ENCODE measurements at regions not wholly inside any gene's neighbourhood (a gene's known extent, or its start where the extent isn't known, plus 50 kb on each side); places are given as distances from the start of the nearest gene placed in this dataset.

GRCh38 chr13:80235166-80235966 lies 105.6 kb downstream of the SPRY2 start:
- DNase-seq, result no peak

- DNase-seq, result no peak
Observed at GRCh38 chr13:80227645-80228044, 113.3 kb downstream of the SPRY2 start.

DNA sequence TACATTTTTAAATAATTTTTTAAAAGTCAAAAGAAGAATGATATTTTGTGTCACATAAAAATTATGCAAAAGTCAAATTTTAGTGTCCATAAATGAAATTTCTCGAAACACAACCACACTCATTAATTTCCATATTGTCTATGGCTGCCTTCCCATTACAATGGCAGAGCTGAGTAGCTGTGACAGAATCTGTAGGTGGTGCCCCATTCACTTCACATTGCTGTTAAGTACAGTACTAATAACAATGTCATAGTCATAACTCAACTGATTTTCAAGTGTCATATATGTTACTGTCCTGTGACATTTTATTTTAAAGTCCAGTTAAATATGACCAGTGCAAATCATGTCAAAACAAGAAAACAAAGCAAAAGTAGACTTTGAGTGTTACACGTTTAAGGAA lies 114.3 kb downstream of the SPRY2 start:
- no peak for DNase-seq

GRCh38 chr13:80224468-80224867 lies 116.5 kb downstream of the SPRY2 start:
- DNase-seq, result no peak

GRCh38 chr13:80217614-80218456 lies 123.1 kb downstream of the SPRY2 start:
- DNase-seq, result no peak

- DNase-seq, result no peak
Observed at GRCh38 chr13:80215368-80215767, 125.6 kb downstream of the SPRY2 start.

DNA sequence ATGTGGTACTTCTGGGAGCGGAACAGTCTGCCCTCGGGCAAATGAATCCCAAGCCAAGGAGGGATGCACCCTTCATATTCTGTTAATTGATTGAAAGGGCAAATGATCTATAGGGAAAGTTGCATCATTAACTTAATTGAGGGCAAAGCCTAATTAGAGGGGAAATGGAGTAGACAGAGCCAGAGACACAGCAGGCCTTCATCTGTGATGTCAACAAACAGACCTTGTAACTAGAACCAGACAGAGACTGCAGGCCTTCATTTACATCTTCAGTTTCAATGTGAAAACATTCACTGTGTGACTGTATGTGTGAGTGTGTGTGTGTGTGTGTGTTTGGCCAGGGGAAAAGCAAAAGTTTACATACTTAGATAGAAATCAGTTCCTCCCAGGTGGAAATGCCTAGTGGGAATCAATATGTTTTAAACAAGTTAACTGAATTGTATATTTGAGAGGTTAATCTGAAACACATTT lies 126.4 kb downstream of the SPRY2 start:
- DNase-seq, result no peak

DNA sequence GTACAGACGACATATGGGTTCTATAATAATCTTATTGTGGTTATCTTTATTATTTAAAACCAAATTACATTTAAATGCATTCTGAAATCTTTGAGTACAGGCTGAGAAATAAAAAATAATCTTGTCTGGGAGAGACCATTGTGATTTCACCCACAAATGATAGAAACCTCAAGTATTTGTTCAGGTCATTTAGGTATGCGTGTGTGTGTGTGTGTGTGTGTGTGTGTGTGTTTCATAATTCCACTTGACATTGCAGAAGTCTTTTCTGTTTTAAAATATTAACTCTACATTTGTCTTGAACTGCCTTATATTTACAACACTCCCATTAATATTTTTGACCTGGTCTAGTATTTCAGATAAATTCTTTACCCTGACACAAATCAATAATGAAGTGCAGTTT lies 126.9 kb downstream of the SPRY2 start:
- no peak for DNase-seq

DNA sequence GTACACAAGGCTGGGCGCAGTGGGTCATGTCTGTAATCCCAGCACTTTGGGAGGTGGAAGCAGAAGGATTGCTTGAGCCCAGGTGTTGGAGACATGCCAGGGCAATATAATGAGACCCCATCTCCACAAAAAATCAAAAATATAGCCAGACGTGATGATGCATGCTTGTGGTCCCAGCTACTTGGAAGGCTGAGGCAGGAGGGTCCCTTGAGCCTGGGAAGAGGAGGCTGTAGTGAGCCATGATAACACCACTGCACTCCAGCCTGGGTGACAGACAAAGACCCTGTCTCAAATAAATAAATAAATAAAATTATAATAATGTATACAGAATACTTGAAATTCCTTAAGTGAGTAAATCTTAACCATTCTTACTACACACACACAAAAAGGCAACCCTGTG lies 127.7 kb downstream of the SPRY2 start:
- DNase-seq, result no peak

DNA sequence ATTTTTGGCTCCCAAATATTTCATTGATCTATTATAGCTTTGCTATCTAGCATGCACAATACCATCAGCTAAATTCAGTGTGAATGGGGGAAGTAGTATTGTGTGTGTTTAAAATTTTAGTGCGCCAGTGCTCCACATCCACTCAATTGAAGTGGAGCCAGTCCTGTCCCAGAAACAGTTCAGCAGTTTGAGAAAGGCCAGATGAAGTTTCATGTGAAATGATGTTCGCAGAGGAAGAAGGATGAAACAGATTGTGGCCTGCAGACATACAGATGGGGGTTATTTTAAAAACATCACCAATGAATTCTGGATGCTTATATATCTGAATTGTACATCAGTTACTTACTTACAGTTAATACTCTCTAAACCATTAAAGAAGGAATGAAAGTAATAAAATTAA lies 129.4 kb downstream of the SPRY2 start:
- DNase-seq, result no peak

- DNase-seq, result no peak
Observed at GRCh38 chr13:80204642-80205041, 136.3 kb downstream of the SPRY2 start.

DNA sequence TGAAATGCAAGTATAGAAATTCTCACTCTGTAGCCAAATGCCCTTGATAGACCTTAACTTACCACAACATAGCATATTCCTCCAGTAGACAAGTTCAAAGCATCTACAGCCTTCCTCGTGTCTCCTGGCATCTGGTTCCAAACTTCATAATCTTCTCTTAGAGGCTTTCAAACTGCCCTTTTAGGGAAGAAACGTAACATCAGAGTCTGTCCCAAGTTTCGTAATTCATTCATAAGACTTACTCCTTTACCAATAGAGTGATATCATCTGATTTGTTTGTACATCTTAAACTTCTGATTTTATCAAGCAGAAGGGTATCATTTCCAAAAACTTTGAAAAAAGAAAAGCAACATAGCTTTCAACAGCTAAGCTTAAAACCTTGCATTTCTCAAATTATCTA lies 137.4 kb downstream of the SPRY2 start:
- no peak for DNase-seq

- no peak for DNase-seq
Observed at GRCh38 chr13:80201694-80202468, 139.0 kb downstream of the SPRY2 start.

- no peak for DNase-seq
Observed at GRCh38 chr13:80199585-80200292, 141.2 kb downstream of the SPRY2 start.

DNA sequence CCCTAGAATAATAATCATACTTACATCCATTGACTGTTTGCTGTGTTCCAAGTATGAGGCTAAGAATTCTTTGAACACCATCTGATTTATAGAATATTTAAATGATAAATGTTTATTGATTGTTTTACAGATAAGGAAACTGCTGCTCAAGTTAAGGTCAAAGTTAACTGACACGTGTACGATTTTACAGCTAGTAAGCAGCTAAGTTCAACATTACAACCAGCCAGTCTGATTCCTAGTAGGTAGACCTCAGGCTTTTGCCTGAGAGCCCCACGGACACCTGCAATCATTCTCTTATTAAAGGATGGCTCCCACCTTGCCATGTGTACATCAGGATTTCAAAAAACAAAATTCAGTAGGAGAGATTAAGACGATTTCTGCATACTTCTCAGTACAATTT lies 141.9 kb downstream of the SPRY2 start:
- DNase-seq, result no peak

DNA sequence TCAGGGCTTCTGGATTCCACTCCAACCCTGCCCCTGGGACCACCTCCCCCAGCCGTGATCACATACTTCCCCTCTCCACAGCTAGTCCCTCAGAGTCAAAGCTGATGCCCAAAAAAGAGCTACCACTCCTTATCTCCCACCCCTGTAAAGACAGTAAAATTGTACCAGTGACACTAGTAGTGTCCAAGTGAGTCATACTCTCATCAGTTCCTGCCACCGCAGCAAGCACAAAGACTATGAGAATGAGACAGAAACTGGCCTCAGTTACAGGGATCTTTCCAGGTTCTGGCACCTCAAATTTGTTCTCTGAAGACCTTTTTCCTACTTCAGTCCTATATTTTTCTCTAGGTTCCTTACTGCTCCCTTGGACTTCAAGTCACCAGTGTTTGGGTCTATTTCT lies 144.2 kb downstream of the SPRY2 start:
- no peak for DNase-seq

DNA sequence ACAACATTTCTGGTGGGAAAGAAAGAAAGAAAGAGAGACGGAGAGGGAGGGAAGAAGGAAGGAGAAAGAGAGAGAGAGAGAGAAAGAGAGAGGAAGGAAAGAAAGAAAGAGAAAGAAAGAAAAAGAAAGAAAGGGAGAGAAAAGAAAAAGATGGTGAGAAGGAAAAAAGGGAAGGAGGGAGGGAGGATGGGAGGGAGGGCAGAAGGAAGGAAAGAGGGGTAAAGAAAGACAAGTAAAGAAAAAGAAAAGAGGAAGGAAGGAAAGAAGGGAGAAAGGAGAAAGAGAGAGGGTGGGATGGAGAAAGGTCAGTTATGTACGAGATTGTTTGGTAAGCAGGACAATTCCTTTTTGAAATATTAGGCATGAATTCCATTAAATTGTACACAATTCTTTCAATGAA lies 145.3 kb downstream of the SPRY2 start:
- no peak for DNase-seq

DNA sequence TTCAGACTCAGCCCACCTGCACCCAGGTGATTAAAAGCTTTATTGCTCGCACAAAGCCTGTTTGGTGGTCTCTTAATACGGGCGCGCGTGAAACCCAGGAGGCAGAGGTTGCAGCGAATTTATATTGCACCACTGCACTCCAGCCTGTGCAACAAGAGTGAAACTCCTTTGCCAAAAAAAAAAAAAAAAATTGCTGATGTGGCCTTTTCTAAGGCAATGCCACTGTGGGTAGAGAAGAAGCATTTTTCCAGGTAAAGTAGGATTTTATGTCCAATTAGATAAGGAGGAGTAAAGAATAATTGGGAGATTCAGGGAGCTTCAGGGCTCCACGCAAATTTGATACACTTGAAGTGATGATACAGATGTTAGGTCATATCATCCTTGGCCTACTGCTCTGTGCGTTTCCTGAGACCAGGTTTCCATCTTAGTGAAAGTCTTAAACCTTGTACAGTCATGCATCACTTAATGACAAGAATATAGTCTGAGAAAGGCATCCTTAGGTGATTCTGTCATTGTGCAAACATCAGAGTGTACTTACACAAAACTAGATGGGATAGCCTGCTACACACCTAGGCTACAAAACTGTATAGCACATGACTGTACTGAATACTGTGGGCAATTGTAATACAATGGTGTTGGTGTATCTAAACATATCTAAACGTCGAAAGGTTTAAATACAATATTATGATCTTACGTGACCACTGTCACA lies 150.9 kb downstream of the SPRY2 start:
- no peak for DNase-seq

- DNase-seq, result no peak
Observed at GRCh38 chr13:80180740-80181355, 160.1 kb downstream of the SPRY2 start.

GRCh38 chr13:80177327-80177726 lies 163.6 kb downstream of the SPRY2 start:
- DNase-seq, result no peak

DNA sequence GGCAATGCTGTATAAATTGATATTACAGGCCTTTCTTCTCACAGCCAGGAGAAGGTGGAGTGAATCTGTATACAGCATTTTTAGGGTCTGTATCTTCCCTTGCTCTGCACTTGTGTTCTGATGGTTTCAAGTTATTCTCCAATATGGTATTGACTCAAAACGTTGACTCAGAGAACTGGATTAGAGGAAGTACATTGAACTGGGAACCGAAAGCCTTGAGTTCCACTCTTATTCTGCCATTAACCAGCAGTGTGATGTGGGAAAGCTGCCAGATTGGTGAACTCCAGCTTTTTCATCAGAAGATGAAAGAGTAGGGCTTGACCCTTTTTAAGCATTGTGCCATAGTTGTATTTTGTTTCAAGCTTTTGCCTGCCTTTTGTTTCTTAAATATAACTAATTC lies 167.7 kb downstream of the SPRY2 start:
- DNase-seq, result no peak

GRCh38 chr13:80171096-80171495 lies 169.8 kb downstream of the SPRY2 start:
- no peak for DNase-seq
